ENCODE measurements at regions not wholly inside any gene's neighbourhood (a gene's known extent, or its start where the extent isn't known, plus 50 kb on each side); places are given as distances from the start of the nearest gene placed in this dataset.
"Not testable (repeated sequence)": the region's sequence is repeated elsewhere in the genome, so short reads cannot be mapped to it uniquely, and the experiment has no call there.

DNA sequence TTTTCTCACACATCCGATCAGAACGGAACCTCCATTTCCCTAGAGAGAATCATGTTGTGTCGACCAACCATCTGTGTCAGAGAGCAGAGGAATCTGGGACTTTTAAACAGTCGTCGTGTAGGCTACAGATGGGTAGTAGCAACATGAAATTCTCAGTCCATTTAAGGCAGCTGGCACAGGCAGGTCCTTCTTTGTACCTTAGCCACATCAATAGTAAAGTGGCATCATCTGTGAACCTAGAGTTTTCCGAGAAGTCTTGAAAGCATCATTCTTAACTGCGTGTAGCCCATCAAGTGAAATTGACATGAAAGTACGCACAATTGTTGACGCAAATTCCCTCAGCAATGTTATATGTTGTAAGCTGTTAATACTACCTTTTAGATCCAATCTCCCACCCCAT, 114.5 kb upstream of the GRM7 start:
- Histone ChIP-seq H3K9me3 (no peaks in the 10 kb centered on the region), H3K4me3 (no peak overlapping the region), H3K27ac (no peak overlapping the region), H3K36me3 (no peaks in the 10 kb centered on the region), H3K4me1 (no peaks in the 10 kb centered on the region), H3K27me3 (no peaks in the 10 kb centered on the region)
- DNase-seq (no peak), ATAC-seq (ENCODE audit: low FRiP score in 2 of 2) (no peak)
- WGBS, 2 donors, result 88 to 94% methylated on average over 9 of the region's 9 CpGs
- TF ChIP-seq EP300 (IDR thresholded peaks at IDR 0.05) (no peak), POLR2A (IDR thresholded peaks at IDR 0.05) (no peak), POLR2AphosphoS5 (IDR thresholded peaks at IDR 0.05) (no peak)
- TF ChIP-seq, protein P1, sequence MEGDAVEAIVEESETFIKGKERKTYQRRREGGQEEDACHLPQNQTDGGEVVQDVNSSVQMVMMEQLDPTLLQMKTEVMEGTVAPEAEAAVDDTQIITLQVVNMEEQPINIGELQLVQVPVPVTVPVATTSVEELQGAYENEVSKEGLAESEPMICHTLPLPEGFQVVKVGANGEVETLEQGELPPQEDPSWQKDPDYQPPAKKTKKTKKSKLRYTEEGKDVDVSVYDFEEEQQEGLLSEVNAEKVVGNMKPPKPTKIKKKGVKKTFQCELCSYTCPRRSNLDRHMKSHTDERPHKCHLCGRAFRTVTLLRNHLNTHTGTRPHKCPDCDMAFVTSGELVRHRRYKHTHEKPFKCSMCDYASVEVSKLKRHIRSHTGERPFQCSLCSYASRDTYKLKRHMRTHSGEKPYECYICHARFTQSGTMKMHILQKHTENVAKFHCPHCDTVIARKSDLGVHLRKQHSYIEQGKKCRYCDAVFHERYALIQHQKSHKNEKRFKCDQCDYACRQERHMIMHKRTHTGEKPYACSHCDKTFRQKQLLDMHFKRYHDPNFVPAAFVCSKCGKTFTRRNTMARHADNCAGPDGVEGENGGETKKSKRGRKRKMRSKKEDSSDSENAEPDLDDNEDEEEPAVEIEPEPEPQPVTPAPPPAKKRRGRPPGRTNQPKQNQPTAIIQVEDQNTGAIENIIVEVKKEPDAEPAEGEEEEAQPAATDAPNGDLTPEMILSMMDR (IDR thresholded peaks at IDR 0.05), result no peak

DNA sequence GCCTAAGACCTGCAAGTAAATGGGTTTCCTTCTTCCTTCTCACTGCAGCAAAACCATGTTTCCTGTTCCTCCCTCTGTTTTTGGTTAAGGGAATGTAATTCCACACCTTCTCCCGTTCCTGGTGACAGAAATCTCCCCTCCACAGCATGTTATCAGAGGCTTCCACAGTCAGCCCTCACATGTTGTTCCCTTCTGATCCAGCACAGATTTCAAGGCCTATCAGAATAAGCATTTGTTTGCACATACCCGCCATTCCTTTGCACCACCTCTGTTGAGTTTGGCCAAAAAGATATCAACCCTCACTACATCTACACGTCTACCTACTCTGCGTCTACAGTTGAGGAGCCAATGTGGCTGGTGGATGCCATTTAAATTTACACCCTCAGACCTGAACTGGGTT, 113.9 kb upstream of the GRM7 start:
- no peak for ATAC-seq (ENCODE audit: low FRiP score in 2 of 2)
- DNase-seq, result no peak
- Histone ChIP-seq H3K4me1 (no peaks in the 10 kb centered on the region), H3K36me3 (no peaks in the 10 kb centered on the region), H3K9me3 (no peaks in the 10 kb centered on the region), H3K4me3 (no peak overlapping the region), H3K27ac (no peak overlapping the region), H3K27me3 (no peaks in the 10 kb centered on the region)
- WGBS, 2 donors, result 78 to 80% methylated on average over 4 of the region's 4 CpGs
- no peak for TF ChIP-seq POLR2A (IDR thresholded peaks at IDR 0.05)
- TF ChIP-seq POLR2AphosphoS5 (IDR thresholded peaks at IDR 0.05), result no peak
- TF ChIP-seq, protein P1 (IDR thresholded peaks at IDR 0.05), result no peak
- no peak for TF ChIP-seq EP300 (IDR thresholded peaks at IDR 0.05)

GRCh38 chr3:6750782-6751181, 110.1 kb upstream of the GRM7 start:
- Histone ChIP-seq H3K27me3 (no peaks in the 10 kb centered on the region), H3K4me3 (no peak overlapping the region), H3K9me3 (no peaks in the 10 kb centered on the region), H3K4me1 (no peaks in the 10 kb centered on the region), H3K36me3 (no peaks in the 10 kb centered on the region), H3K27ac (no peak overlapping the region)
- DNase-seq, result no peak
- ATAC-seq (ENCODE audit: low FRiP score in 2 of 2), result no peak
- no peak for TF ChIP-seq POLR2AphosphoS5 (IDR thresholded peaks at IDR 0.05)
- TF ChIP-seq, protein P1 (IDR thresholded peaks at IDR 0.05), result no peak
- no peak for TF ChIP-seq EP300 (IDR thresholded peaks at IDR 0.05)
- no peak for TF ChIP-seq POLR2A (IDR thresholded peaks at IDR 0.05)

DNA sequence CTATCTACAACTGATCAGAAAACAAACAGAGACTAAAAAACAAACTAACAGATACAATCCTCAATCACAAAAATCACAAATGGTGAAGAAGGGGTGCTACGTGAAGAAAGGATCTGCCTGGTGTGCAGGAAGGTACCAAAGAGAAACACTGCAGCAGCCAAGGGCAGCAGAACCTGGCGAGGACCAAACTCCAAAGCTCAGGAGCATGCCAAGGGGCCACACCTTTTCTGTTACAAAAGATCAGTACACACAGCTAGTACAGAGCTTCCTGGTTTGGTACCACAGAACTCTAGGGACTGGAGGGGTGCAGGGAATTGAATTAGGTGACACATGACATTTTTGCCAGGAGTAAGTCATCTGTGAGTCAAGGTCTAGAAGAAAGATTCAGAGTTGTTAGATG, 107.4 kb upstream of the GRM7 start:
- TF ChIP-seq POLR2AphosphoS5 (IDR thresholded peaks at IDR 0.05), result no peak
- TF ChIP-seq POLR2A (IDR thresholded peaks at IDR 0.05), result no peak
- TF ChIP-seq EP300 (IDR thresholded peaks at IDR 0.05), result no peak
- TF ChIP-seq, protein P1 (IDR thresholded peaks at IDR 0.05), result no peak
- no peaks in the 10 kb centered on the region for H3K36me3 ChIP-seq

GRCh38 chr3:6769532-6770396, 91.2 kb upstream of the GRM7 start:
- not testable (repeated sequence) for H3K27ac ChIP-seq; H3K36me3 ChIP-seq; ATAC-seq (ENCODE audit: low FRiP score in 2 of 2); H3K27me3 ChIP-seq; H3K4me1 ChIP-seq; H3K9me3 ChIP-seq; H3K4me3 ChIP-seq
- WGBS, 2 donors, result 91 to 92% methylated on average over 32 of the region's 32 CpGs
- DNase-seq, result peak in 1 of 2 donors; percentile 39

More for the DNA sequence above, 107.4 kb upstream of the GRM7 start:
- Histone ChIP-seq H3K4me3 (no peak overlapping the region), H3K27me3 (no peaks in the 10 kb centered on the region), H3K9me3 (no peaks in the 10 kb centered on the region), H3K4me1 (no peaks in the 10 kb centered on the region), H3K27ac (no peak overlapping the region)
- ATAC-seq (ENCODE audit: low FRiP score in 2 of 2) (no peak), DNase-seq (no peak)
- 72 to 85% methylated on average over 2 of the region's 2 CpGs for WGBS, 2 donors
